Neuron (in vitro differentiated cells): ENCODE measurements at regions not wholly inside any gene's neighbourhood (a gene's known extent, or its start where the extent isn't known, plus 50 kb on each side); places are given as distances from the start of the nearest gene placed in this dataset.
A peak's percentile ranks its signal among the peaks of the same experiment; 100 is the strongest.

Source experiments
- H2AFZ ChIP-seq: one replicate; pipeline ENCODE4 v1.6.1; 2013; ENCODE audit warnings: low read depth, mild to moderate bottlenecking, inconsistent platforms, low read length, moderate library complexity
- H3K27me3 ChIP-seq: one replicate; pipeline ENCODE4 v1.6.1; 2013; ENCODE audit warnings: low read length; ENCODE audit not compliant: insufficient read depth
- H3K36me3 ChIP-seq: one replicate; pipeline ENCODE4 v1.6.1; 2013; ENCODE audit warnings: low read length; ENCODE audit not compliant: insufficient read depth
- H3K4me1 ChIP-seq: one replicate; pipeline ENCODE4 v1.6.1; 2013; ENCODE audit warnings: low read length; ENCODE audit not compliant: insufficient read depth
- H3K4me3 ChIP-seq: 2 replicates; pipeline ENCODE4 v1.5.1; 2013; ENCODE audit warnings: mild to moderate bottlenecking, low read length, moderate library complexity
- H3K9me3 ChIP-seq: one replicate; pipeline ENCODE4 v1.6.1; 2013; ENCODE audit warnings: low read length

- no peaks in the 10 kb centered on the region for H3K27me3 ChIP-seq
- no peaks in the 10 kb centered on the region for H3K9me3 ChIP-seq
- H3K36me3 ChIP-seq = no peaks in the 10 kb centered on the region
- no peak overlapping the region for H2AFZ ChIP-seq
- H3K4me1 ChIP-seq = peaks cover 5% of the 10 kb centered on the region
- no peak overlapping the region for H3K4me3 ChIP-seq
These were observed 620.1 kb downstream of the OLFM4 start for GRCh38 chr13:53648673-53649072.

- Histone ChIP-seq H3K9me3 (no peaks in the 10 kb centered on the region), H3K27me3 (no peaks in the 10 kb centered on the region), H2AFZ (no peak overlapping the region), H3K36me3 (no peaks in the 10 kb centered on the region), H3K4me3 (no peak overlapping the region), H3K4me1 (no peaks in the 10 kb centered on the region)
These were observed 643.4 kb downstream of the OLFM4 start for GRCh38 chr13:53672005-53672404.

- Histone ChIP-seq H3K4me1 (no peaks in the 10 kb centered on the region), H2AFZ (no peak overlapping the region), H3K27me3 (no peaks in the 10 kb centered on the region), H3K36me3 (no peaks in the 10 kb centered on the region), H3K4me3 (no peak overlapping the region), H3K9me3 (no peaks in the 10 kb centered on the region)
These were observed 654.5 kb downstream of the OLFM4 start for GRCh38 chr13:53683146-53683545.

GRCh38 chr13:53683608-53684007 is 655.0 kb downstream of the OLFM4 start:
- Histone ChIP-seq H3K4me1 (no peaks in the 10 kb centered on the region), H3K9me3 (no peaks in the 10 kb centered on the region), H3K27me3 (no peaks in the 10 kb centered on the region), H3K36me3 (no peaks in the 10 kb centered on the region), H2AFZ (no peak overlapping the region), H3K4me3 (no peak overlapping the region)

DNA sequence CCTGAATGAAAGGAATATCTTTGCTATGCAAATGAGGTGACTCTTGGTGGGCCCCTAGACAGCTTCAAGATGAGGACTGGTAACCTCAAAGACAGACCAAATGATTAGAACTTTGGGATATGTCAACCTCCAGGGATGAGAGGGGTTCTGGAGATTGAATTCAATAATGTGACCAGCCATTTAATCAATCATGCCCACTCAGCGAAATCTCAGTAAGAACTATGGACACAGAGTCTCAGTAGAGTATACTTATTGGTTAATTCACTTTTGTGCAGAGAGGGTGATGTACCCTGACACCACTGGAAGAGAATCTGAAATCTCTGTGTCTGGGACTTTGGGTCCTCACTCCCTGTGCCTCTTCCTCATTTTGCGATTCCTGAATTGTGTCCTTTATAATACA is 662.8 kb downstream of the OLFM4 start:
- no peaks in the 10 kb centered on the region for H3K36me3 ChIP-seq
- H2AFZ ChIP-seq = no peak overlapping the region
- H3K4me1 ChIP-seq = peaks cover 22% of the 10 kb centered on the region
- H3K4me3 ChIP-seq = no peak overlapping the region
- peaks cover under 1% of the 10 kb centered on the region for H3K9me3 ChIP-seq
- no peaks in the 10 kb centered on the region for H3K27me3 ChIP-seq

- Histone ChIP-seq H3K9me3 (peaks cover 6% of the 10 kb centered on the region), H3K36me3 (no peaks in the 10 kb centered on the region), H3K4me3 (no peak overlapping the region), H2AFZ (peak overlapping the region; percentile 92), H3K4me1 (peaks cover 22% of the 10 kb centered on the region), H3K27me3 (no peaks in the 10 kb centered on the region)
These were observed 666.4 kb downstream of the OLFM4 start for GRCh38 chr13:53694814-53695532.

GRCh38 chr13:53703371-53704080 is 674.9 kb downstream of the OLFM4 start:
- Histone ChIP-seq H3K9me3 (peaks cover 4% of the 10 kb centered on the region), H3K27me3 (no peaks in the 10 kb centered on the region), H3K4me1 (no peaks in the 10 kb centered on the region), H3K36me3 (no peaks in the 10 kb centered on the region), H2AFZ (no peak overlapping the region), H3K4me3 (no peak overlapping the region)

DNA sequence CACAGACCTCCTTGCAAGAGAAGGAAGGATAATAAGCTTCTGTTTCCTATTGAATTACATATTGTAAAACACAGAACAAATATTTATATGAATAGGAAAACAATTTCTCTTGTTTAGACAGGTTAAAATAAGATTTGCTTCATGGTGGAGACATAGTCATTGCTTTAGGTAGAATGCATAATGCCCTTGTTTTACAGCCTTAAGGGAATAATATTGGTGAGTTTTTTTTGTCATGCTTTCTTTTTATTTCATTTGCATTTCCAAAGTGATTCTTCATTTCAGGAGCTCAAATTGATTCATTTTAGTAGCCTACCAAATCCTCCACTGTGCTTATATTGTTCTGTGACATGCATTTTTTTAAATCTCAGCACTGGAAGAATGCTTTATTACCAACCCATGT is 690.7 kb downstream of the OLFM4 start:
- Histone ChIP-seq H3K36me3 (no peaks in the 10 kb centered on the region), H2AFZ (no peak overlapping the region), H3K9me3 (no peaks in the 10 kb centered on the region), H3K4me1 (no peaks in the 10 kb centered on the region), H3K4me3 (no peak overlapping the region), H3K27me3 (no peaks in the 10 kb centered on the region)

GRCh38 chr13:53732664-53733063 is 704.1 kb downstream of the OLFM4 start:
- H3K27me3 ChIP-seq = no peaks in the 10 kb centered on the region
- H3K4me1 ChIP-seq = no peaks in the 10 kb centered on the region
- no peak overlapping the region for H3K4me3 ChIP-seq
- no peak overlapping the region for H2AFZ ChIP-seq
- H3K36me3 ChIP-seq = no peaks in the 10 kb centered on the region
- H3K9me3 ChIP-seq = no peaks in the 10 kb centered on the region

DNA sequence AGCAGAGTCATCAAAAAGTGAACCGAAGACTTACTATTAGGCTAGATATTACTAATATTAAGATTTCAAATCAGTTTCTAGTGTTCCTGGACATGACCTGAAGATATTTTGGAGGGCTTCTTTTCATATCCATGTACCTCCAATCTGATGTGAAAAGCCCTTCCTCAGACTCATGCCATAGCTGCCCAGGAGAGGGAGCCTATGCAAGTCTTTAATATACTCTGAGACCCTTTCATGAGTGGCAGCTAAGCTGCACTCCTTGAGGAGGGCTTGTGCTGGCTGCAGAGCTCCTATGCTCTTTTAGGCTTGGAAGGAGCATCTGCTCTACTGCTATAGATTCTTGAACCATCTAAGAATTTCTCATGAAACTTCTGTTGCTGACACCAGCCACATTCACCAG is 715.3 kb downstream of the OLFM4 start:
- Histone ChIP-seq H3K27me3 (no peaks in the 10 kb centered on the region), H2AFZ (no peak overlapping the region), H3K4me1 (no peaks in the 10 kb centered on the region), H3K36me3 (no peaks in the 10 kb centered on the region), H3K4me3 (no peak overlapping the region), H3K9me3 (no peaks in the 10 kb centered on the region)

DNA sequence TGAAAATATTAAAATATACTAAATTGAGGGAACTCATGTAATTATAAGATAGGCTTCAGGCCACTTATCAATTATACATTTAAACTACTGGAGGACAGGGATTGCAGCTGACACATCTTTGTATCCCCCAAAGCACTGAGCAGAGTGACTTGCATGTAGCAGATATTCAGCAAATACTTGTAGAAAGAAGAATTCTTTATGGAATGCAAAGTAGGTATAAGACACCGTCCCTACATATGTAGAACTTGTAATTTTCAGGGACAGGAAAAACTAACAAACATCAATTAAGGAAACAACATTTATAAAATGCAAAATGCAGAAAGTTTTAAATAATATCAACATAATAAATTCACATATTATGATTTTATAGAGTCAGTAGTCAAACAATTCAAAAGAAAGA is 719.2 kb downstream of the OLFM4 start:
- Histone ChIP-seq H2AFZ (no peak overlapping the region), H3K9me3 (no peaks in the 10 kb centered on the region), H3K36me3 (no peaks in the 10 kb centered on the region), H3K27me3 (no peaks in the 10 kb centered on the region), H3K4me1 (no peaks in the 10 kb centered on the region), H3K4me3 (no peak overlapping the region)

DNA sequence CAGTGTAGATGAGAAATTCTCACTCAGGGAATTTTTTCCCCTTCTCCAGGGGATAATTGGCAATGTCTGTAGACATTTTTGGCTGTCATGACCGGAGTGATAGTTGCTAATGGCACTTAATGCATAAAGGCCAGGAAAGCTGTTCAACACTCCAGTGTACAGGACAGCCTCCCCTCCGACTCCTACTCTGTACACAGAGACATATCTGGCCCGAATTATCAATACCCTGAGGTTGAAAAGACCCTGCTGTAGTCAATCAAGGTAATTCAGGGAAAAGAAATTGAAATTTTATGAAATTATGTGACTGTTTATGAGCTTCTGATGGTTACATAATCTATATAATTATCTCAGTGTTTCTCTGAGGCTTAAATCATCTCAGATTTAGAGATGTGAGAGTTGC is 720.7 kb downstream of the OLFM4 start:
- Histone ChIP-seq H3K4me1 (no peaks in the 10 kb centered on the region), H3K36me3 (no peaks in the 10 kb centered on the region), H3K9me3 (no peaks in the 10 kb centered on the region), H2AFZ (no peak overlapping the region), H3K4me3 (no peak overlapping the region), H3K27me3 (no peaks in the 10 kb centered on the region)

GRCh38 chr13:53759016-53759415 is 730.4 kb downstream of the OLFM4 start:
- H3K4me1 ChIP-seq = no peaks in the 10 kb centered on the region
- H2AFZ ChIP-seq = no peak overlapping the region
- peaks cover 4% of the 10 kb centered on the region for H3K9me3 ChIP-seq
- no peak overlapping the region for H3K4me3 ChIP-seq
- no peaks in the 10 kb centered on the region for H3K36me3 ChIP-seq
- no peaks in the 10 kb centered on the region for H3K27me3 ChIP-seq

DNA sequence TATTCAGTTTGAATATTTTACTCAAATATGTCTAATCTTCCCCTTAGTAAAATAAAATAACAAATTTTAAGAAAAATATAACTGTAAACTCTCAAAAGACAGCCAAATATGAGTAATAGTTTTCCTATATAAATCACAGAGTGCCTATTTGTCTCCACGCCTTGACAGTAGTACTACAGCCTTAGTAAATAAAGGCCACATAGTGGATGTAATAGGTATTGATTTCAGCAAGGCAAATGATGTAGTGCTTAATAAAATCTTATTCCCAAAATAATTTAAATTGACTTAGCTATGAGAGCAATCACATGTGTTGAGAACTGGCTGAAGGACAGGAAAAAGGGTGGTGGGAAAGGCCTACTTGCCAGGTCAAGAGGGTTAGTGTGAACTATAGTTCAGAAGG is 747.2 kb downstream of the OLFM4 start:
- Histone ChIP-seq H3K27me3 (no peaks in the 10 kb centered on the region), H2AFZ (no peak overlapping the region), H3K4me1 (peaks cover 4% of the 10 kb centered on the region), H3K9me3 (no peaks in the 10 kb centered on the region), H3K4me3 (no peak overlapping the region), H3K36me3 (no peaks in the 10 kb centered on the region)
